HG03378 (cell line): ENCODE measurements at regions not wholly inside any gene's neighbourhood (a gene's known extent, or its start where the extent isn't known, plus 50 kb on each side); places are given as distances from the start of the nearest gene placed in this dataset.

Experiments
- ATAC-seq: cut with Tn5 transposase; IDR thresholded peaks from one replicate; pipeline ENCODE4 v1.9.1; 2021; ENCODE audit warnings: mild to moderate bottlenecking, moderate library complexity; ENCODE audit not compliant: unreplicated experiment

DNA sequence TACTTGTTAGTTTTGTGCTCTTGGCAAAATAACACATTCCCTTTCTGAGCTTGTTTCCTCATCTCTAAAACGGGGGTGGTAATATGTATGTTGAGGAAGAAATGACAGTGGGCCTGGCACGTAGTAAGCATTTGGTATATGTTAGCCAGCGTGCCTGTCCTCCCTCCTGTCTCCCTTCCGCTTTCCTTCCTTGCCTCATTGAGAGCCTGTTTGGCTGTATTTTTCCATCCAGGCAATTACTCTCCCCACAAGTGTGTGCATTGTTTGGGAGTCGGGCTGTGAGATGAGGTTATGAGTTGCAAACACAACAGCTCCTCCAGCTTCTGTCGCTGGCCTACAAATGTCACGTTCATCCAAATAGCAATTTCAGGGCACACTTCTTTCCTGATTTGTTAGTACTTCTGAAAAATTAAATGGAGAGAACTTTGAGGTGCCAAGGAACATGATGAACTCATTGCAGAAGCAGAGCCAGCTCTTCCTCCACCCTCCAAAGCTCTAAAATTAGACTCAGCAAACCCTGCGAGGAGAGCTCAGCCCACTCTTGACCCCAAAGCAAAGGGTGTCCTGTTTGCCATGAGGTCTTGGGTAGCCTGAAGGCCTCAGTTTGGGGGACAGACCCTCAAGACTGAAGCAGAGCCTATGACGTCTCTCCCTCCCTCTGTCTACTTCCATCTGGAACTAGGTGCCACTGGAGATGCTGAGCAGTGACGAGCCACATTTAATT, 50.7 kb upstream of the TOX2 start:
- ATAC-seq = no peak

DNA sequence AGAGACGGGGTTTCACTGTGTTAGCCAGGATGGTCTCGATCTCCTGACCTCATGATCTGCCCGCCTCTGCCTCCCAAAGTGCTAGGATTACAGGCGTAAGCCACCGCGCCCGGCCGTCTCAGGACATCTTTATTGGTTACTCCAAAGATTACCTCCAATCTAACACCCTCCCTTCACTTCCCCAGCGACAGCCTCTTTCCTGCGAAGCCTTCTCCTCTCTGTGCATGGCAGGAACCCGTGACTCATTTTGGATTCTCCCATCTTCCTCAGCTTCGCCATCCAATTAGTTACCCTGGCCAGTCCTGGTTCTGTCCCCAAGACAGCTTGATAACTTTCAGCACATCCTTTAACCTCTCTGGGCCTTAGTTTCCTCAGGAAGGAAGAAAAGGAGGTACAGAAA, 51.3 kb upstream of the TOX2 start:
- ATAC-seq = no peak

DNA sequence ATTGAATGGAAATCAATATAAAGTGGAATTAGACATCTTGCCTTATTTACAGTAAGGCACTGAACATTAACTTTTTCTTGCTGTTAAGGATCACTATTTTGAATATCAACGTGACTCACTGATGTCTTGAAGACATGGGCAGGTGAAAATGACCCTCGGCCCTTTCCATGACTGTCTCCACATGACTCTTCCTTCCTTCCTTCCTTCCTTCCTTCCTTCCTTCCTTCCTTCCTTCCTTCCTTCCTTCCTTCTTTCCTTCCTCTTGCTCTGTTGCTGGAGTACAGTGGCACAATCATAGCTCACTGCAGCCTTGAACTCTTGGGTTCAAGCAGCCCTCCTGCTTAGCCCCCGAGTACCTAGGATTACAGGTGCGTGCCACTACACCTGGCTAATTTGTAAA, 52.2 kb upstream of the TOX2 start:
- no peak for ATAC-seq

DNA sequence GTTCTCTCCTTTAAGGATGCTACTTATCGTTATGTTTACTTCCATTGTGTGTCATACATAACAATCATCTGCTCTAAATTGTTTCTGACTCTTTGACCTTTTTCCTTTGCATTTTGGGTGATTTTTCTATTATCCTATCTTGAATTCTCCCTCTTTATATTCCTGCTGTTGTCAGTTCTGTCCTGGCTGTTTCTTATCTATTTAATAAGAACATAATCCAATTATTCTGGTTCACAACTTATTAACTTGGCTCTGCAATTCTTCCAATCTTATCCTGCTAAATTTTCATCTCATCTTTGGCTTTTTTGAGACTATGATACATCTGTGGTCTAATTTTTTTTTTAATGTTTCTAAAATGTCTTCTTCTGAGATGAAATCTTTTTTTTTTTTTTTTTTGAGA, 54.7 kb upstream of the TOX2 start:
- ATAC-seq = no peak

DNA sequence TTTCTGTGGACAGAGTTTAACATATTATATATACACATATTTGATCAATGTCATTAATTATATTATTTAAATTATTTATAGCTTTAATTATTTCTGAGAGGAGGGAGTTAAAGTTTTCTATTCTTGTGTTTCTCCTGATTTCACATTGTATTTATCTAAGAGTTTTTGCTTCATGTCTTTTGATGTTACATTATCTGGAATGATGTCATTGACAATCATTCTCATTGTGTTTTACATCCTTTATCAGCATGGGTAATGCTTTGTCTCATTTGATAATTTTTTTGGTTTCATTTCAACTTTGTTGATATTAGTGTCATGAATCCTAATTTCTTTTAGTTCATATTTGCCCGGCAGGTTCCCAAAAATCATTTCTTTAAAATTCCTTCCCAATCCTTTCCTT, 56.7 kb upstream of the TOX2 start:
- no peak for ATAC-seq

DNA sequence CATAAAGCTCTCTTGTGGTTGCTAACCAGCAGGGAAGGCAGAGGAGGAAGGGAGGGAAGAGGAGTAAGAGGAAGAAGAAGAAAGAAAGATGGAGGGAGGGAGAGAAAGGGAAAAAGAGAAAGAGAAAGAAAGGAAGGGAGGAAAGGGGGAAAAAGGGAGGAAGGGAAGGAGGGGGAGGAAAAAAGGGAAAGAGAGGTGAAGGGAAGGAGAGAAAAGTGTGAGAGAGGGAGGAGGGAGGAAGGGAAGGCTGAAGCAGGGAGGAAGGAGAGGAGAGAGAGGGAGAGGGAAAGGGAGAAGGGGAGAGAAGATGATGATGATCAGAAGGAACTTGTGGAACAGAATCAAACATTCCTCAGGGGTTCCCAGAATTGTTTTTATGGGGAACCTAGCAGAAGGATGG, 57.5 kb upstream of the TOX2 start:
- no peak for ATAC-seq

DNA sequence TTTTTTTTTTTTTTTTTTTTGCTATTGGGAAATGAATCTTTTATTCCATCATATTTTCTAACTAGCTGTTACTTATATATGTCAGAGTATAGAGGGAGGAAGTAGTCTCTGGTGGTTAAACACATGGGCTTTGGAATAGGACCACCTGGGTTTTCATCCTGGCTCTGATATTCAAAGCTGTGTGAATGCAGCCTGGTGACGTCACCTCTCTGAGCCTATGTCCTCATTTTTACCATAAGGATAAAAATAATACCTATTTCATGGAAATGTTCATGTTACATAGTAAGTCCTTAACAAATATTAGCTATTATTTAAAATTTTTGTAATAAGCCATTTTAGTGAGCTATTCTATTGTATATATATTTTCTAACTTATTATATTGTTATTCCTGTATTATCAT, 58.8 kb upstream of the TOX2 start:
- ATAC-seq = no peak

DNA sequence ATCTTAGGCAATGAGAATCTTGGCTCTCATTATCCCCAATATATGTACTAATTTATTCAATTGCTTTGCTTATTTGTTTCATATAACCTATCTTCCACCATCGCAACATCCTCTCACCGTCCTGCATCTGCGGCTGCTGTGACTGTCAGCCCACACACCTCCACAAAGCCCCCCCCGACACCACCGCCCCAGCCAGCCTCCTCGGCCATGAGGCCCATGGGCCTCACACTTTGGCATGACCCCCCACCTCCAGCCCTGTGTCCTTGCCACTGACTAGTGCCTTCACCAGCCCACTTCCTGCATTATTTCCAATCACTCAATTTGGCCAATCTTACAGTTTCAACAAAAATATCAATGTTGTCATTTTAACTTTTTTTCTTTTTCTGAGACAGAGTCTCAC, 60.7 kb upstream of the TOX2 start:
- ATAC-seq = no peak

DNA sequence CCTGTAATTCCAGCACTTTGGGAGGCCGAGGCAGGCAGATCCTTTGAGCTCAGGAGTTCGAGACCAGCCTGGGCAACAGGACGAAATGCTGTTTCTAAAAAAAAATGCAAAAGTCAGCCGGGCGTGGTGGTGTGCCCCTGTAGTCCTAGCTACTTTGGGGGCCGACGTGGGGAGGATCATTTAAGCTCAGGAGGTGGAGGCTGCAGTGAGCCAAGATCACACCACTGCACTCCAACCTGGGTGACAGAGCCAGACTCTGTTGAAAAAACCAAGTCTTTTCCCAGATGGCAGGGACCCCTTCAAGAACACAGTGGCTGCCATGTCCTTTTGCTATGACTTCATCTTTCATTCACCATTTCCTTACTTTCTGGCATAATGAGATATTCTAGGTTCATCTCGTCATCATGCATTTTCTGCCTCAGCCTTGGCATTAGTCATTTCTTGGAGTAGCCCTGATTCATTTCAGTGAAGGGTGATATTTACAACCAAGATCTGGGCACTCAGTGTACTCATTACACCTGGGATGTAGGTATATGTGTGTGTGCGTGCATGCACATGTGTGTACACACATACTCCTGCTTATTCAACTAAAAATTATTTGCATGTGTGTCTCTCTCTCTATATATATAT, 61.4 kb upstream of the TOX2 start:
- ATAC-seq = no peak

DNA sequence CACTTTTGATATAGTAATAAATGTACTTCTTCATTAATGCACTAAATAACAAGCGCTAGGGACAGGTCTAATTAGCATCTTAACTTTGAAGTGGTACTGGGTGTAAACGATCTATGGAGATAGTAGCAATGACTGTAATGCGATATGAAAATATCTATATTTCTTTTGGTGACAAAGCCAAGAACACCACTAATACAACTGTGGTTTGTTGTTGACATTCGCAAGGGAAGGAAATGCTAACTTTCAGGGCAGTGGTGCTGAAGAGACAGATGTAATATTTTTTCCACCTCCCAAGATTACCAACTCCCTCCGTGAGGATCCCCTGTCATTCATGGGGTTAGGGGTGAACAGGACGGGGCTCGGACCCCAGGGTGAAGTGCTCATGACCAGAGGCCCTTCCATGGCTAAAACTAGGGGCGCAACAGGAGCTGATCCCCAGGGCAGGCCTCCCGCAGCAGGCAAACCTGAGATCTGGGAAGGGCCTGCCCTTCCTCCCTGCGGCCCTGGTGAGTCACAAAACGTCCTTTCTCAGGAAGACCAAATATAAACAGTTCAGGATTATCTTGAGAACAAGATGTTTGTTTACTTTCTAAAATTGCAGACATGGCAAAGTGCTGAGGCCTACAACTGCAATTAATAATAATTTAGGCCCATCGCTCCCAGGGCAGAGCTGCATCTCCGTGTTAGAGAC, 65.0 kb upstream of the TOX2 start:
- ATAC-seq = no peak

DNA sequence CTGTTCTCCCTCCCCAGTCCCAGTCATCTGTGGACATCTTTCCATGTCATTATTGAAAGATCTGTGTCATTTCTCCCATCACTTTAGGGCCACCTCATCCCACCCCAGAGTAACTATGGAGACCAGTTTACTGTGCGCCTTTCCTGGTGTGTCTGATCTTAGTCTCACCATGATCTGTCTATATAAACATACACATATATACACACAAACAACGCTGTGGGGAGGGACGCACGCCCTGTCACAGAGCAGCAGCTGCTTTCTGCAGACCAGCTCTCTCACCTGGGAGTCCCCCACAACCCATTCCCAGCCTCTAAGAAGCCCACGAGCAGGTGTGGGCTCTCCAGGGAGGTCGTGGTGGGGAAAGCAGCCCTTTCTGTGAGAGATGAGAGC, 68.1 kb upstream of the TOX2 start:
- no peak for ATAC-seq

DNA sequence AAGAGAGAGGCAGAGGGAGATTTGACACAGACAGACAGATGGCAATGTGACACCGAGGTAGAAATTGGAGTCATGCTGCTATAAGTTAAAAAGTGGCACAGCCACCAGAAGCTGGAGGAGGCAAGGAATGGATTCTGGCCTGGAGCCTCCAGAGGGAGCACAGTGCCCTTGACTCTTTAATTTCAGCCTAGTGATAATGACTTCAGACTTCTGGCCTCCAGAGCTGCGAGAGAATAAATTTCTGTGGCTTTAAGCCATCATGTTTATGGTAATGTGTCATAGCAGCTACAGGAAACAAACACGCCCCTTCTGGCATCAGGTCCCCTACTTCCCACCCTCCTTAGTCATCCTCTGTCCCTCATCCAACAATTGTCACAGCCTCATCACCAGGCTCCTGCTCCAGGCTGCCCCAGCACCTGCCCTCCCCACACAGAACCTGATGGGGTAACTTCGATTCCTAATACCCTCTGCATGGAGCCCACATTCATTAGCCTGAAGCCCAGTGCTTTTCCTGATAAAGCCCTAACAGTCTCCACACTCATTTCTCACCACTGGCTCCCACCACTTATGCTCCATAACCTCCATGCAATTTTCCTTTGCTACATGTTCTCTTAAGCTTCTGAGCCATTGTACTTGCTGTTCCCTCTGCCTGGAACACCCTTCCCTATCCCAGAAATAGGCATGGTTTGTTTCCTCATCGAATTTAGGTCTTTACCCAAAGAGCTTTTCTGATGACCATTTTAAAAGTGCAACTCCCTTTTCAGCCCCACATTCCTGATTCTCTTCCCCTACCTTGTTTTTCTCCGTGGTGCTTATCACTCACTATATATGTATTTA, 69.7 kb upstream of the TOX2 start:
- no peak for ATAC-seq

DNA sequence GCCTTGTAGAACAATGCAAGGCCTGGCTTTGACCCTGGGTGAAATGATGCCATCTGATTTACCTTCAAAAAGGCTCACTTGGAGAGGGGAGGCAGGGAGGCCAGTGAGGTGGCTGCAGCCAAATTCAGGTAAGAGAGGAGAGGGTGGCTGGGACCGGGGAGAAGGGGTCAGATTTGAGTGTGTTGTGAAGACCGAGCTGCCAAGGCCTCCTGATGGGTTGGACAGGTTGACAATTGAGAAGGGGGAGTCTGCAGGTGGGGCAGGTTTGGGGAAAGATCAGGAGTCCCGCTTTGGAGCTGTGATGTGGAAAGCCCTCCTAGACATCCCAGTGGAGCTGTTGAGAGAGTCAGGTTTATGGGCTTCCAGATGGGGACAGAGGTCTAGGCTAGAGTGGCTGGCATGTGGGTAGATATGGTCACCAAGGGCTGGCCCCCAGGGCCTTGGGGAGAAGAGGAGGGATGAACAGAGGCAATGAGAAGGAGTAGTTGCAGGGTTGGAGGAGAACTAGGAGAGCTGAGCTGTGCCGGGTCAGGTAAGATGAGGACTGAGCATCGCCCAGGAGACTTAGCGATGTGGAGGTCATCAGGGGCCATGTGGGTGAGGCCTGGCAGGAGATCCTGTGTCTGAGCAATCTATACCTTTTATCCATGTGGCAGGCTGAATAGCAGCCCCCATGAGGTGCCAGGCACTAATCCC, 70.5 kb upstream of the TOX2 start:
- ATAC-seq = no peak

DNA sequence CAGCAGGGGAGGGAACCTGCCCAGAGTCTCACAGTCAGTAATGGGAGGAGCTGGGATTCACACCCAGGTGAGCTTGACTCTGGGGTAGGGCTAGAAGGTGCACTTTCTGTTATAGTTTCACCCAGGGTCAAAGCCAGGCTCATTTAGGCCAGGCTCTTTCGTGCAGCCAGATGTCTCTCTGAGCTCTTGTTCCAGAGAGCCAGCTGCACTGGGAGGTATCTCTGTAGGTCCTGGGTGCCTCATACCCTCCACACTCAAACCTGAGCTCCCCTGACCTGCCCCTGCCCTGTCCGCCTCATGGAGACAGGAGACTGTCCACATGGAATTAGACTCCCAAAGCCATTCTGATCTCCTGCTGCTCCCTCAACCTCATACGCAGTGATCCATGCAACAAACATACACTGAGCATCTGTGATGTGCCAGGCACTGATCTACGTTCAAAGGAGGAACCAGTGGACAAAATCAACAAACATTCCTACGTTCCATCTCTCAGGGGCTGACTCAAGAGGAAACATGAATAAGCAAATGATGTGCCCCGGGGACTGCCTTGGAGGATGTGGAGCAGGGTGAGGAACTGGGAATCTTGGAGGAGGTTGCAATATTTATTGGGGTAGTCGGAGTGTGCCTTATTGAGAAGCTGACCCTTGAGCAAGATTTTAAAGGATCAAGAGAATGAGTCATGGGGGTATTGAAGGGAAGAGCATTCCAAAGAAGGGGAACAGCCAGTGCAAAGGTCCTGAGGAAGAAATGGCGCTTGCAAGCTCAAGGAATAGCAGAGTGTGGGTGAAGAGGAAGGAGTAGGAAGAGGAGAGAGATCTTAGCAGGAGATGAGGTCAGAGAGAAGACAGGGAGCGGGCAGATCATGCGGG, 71.3 kb upstream of the TOX2 start:
- no peak for ATAC-seq

DNA sequence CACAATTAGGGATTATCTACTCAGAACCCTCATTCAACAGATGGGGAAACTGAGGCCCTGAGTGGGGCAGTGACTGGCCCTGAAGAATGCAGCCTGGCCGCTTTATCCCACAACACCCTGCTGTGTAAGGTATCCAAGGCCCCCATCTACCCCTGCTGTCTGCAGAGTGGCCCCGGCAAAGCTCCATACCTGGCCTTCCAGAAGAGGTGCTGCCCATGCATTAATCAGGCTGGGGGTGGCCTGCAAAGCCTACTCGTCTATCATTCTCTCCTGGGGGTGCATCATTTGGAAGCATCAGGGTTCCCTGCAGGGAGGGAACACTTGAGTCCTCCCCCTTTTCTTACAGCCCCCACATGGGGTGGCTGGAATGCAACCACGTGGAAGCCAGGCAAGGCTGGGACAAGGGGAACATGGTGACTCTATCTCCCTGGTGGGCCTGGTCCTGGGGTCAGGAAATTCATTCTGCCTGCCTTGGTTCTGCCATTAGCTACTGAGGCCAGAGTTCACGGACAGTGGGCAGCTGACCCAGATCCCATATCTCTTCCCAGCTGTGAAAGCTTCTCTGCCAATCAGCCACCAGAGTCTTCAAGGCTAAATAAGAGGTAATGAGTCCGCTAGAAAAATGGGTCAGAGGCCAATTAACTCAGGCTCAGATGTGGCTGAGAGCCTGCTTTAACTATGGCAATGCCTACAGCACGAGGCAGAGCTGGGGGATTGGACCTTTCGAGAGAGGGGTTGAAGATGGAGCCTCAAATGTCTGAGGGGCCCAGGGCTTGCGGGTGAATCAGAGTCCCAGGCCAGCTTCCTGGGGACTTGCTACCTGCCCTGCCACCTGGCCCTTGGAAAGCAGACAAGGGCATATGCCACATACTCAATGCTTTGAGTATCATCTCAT, 72.3 kb upstream of the TOX2 start:
- ATAC-seq = no peak

DNA sequence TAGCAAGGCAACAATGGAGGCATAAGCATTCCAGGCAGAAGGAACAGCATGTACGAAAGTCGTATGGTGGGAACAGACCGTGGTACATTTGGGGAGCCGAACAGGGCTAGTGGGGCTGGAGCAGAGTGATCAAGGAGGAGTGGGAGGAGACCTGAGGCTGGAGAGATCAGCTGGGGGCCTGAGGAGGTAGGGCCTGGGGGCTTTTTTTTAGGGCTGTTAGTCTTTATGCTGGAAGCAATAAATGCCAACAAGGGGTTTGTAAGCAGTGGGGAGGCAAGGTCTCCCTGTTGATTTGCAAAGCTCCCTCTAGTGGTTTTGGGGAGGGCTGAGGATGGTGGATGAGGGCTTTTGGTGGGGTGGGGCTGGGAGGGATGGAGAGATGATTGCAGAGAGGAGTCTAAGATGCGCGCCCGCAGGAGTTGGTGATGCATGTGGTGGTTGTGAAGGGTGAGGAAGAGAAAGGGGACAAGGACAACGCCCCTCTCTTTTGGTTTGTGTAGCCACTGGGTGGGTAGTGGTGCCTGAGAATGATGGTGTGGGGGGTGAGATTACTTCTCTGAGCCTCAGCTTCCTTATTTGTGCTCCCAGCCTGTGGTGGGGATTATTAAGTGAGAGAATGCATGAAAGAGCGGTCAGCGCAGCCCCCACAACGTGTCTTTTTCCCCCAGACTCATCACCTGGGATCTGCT, 74.1 kb upstream of the TOX2 start:
- ATAC-seq = no peak

DNA sequence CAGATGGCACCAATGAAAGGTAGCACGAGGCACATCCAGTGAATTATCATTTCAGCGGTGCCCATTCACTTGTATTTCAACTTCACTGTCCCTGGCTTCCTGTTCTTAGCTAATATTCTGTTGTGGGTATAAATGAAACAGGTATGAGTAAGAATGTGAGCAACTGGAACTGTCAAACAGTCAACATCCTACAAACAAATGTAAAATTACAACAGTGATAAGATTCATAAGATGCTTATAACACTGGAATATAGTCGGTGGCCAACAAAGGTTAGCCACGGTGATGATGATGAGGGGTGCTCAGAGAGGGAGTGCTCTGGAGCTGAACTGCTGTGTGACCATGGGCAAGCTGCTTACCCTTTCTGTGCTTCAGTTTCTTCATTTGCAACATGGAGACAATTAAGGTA, 74.9 kb upstream of the TOX2 start:
- ATAC-seq = no peak

DNA sequence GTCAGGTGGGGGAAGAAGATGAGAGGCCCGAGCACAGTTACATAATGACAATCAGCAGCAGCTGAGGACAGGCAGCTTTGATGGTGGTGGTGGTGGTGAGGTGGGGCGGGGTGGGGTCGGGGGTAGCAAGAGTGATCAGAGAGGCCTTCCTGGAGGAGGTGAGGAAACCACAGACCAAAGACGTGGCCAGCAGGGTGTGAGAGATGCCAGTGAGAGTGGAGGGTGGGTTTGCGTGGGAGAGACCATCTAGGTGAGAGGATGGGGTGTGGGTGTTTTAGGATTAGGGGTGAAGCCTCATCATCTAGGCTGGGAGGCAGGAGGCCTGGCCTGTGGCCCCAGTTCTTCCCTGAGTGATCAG, 76.0 kb upstream of the TOX2 start:
- no peak for ATAC-seq
